Hepatocyte (in vitro differentiated cells): ENCODE measurements at regions not wholly inside any gene's neighbourhood (a gene's known extent, or its start where the extent isn't known, plus 50 kb on each side); places are given as distances from the start of the nearest gene placed in this dataset.

Source experiments
- DNase-seq: peaks from one replicate; pipeline ENCODE4 v3.0.0-alpha.2; 2016; ENCODE audit warnings: low spot score
- H2AFZ ChIP-seq: fragments of 200-600 bp; sonication (generic); 2 replicates; pipeline ENCODE4 v1.6.0; 2016; ENCODE audit warnings: antibody characterized with exemption, mild to moderate bottlenecking
- H3K27ac ChIP-seq: fragments of 200-600 bp; sonication (generic); 2 replicates; pipeline ENCODE4 v1.5.1; 2016; ENCODE audit warnings: mild to moderate bottlenecking
- H3K27me3 ChIP-seq: fragments of 200-600 bp; sonication (generic); 2 replicates; pipeline ENCODE4 v1.6.1; 2016
- H3K36me3 ChIP-seq: fragments of 200-600 bp; sonication (generic); replicated peaks from 2 replicates; pipeline ENCODE4 v1.5.1; 2016; ENCODE audit warnings: low read depth; ENCODE audit not compliant: insufficient read depth
- H3K4me1 ChIP-seq: fragments of 200-600 bp; sonication (generic); 2 replicates; pipeline ENCODE4 v1.5.1; 2016; ENCODE audit warnings: mild to moderate bottlenecking, moderate library complexity; ENCODE audit not compliant: insufficient read depth
- H3K4me2 ChIP-seq: fragments of 200-600 bp; sonication (generic); 2 replicates; pipeline ENCODE4 v1.6.0; 2016
- H3K4me3 ChIP-seq: fragments of 200-600 bp; sonication (generic); 2 replicates; pipeline ENCODE4 v1.5.1; 2016; ENCODE audit warnings: mild to moderate bottlenecking
- H3K79me2 ChIP-seq: fragments of 200-600 bp; sonication (generic); 2 replicates; pipeline ENCODE4 v1.6.0; 2017; ENCODE audit warnings: mild to moderate bottlenecking
- H3K9me2 ChIP-seq: fragments of 200-600 bp; sonication (generic); replicated peaks from 2 replicates; pipeline ENCODE4 v1.6.0; 2017; ENCODE audit warnings: mild to moderate bottlenecking; ENCODE audit not compliant: insufficient read depth
- H3K9me3 ChIP-seq: fragments of 200-600 bp; sonication (generic); 2 replicates; pipeline ENCODE4 v1.5.1; 2016; ENCODE audit warnings: low read depth, mild to moderate bottlenecking
- H4K20me1 ChIP-seq: fragments of 200-600 bp; sonication (generic); 2 replicates; pipeline ENCODE4 v1.6.0; 2016; ENCODE audit warnings: mild to moderate bottlenecking; ENCODE audit not compliant: insufficient read depth, poor library complexity, severe bottlenecking
- EZH2 ChIP-seq: fragments of 200-600 bp; sonication (generic); IDR thresholded peaks from 2 replicates; pipeline ENCODE4 v1.6.1; 2016; ENCODE audit warnings: antibody characterized with exemption, mild to moderate bottlenecking, borderline replicate concordance
- EZH2phosphoT487 ChIP-seq: fragments of 200-600 bp; sonication (generic); IDR thresholded peaks from one replicate; pipeline ENCODE4 v1.6.1; 2018; ENCODE audit warnings: antibody characterized with exemption, mild to moderate bottlenecking, low read depth, moderate library complexity; ENCODE audit not compliant: unreplicated experiment, severe bottlenecking
- WGBS: methylation state at CpG from one replicate; pipeline ENCODE4 v1.1.6; 2016; ENCODE audit warnings: low lambda C conversion rate; ENCODE audit errors: missing lambda C conversion rate; 5-methylcytosine and 5-hydroxymethylcytosine counted together
- TF ChIP-seq, protein P1 (sequence below): fragments of 200-600 bp; sonication (generic); IDR thresholded peaks from 2 replicates; pipeline ENCODE4 v1.5.1; 2016; ENCODE audit warnings: antibody characterized with exemption, mild to moderate bottlenecking; ENCODE audit not compliant: poor library complexity

DNA sequence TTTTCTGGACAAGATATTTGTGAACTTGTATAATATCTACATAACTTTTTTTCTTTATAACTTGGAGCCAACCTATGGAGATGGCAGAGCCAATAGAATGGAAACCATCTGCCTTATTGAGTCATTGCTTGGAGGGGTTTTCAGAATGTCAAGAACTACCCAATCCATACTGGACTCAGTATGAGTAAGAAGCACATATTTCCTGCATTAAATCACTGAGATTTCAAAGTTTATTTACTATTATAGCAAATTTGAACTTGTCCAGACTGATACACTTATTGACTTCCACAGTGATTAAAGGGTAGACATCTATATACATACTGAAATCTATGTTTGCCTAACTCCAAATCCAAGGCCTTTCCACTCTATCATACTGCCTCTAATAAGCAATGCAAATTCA, 704.0 kb downstream of the KCNA4 start:
- Histone ChIP-seq H3K9me3 (no peaks in the 10 kb centered on the region), H2AFZ (no peak overlapping the region), H3K4me3 (no peak overlapping the region), H3K9me2 (no peaks in the 10 kb centered on the region), H3K27me3 (no peaks in the 10 kb centered on the region), H4K20me1 (no peaks in the 10 kb centered on the region), H3K4me2 (no peak overlapping the region), H3K36me3 (no peaks in the 10 kb centered on the region), H3K4me1 (no peaks in the 10 kb centered on the region), H3K79me2 (no peaks in the 10 kb centered on the region), H3K27ac (no peak overlapping the region)
- TF ChIP-seq, protein P1, sequence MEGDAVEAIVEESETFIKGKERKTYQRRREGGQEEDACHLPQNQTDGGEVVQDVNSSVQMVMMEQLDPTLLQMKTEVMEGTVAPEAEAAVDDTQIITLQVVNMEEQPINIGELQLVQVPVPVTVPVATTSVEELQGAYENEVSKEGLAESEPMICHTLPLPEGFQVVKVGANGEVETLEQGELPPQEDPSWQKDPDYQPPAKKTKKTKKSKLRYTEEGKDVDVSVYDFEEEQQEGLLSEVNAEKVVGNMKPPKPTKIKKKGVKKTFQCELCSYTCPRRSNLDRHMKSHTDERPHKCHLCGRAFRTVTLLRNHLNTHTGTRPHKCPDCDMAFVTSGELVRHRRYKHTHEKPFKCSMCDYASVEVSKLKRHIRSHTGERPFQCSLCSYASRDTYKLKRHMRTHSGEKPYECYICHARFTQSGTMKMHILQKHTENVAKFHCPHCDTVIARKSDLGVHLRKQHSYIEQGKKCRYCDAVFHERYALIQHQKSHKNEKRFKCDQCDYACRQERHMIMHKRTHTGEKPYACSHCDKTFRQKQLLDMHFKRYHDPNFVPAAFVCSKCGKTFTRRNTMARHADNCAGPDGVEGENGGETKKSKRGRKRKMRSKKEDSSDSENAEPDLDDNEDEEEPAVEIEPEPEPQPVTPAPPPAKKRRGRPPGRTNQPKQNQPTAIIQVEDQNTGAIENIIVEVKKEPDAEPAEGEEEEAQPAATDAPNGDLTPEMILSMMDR = no peak
- TF ChIP-seq EZH2phosphoT487 = no peak
- TF ChIP-seq EZH2 = no peak
- DNase-seq = no peak

DNA sequence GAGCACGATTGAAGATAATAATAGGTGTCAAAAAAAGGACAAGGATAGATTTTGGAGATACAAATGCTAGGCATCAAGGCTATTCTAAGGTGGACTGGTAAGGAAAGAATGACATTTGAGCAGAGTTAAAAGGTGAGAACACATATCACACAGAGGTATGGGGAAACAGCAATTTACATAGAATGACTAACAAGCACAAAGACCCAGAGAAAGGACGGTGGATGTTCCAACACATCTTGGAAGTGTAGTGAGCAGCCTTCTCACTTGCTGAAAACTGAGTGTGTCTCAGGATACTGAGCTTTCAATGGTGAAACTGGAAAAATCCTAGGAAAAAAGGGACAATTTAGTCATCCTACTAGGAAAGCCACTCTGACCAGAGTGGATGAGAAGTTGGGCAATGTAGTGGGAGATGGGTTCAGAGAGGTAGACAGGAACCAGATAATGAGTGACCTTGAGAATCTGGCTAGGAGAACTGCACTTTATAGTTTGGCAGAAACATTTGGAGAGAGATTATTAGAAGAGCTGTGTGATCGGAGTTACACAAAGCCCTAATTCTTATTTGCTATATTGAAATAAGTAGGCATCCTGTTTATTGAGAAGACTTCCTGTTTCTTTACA, 706.0 kb downstream of the KCNA4 start:
- TF ChIP-seq EZH2 (no peak), EZH2phosphoT487 (no peak)
- TF ChIP-seq, protein P1 = no peak
- DNase-seq = no peak
- Histone ChIP-seq H3K36me3 (no peaks in the 10 kb centered on the region), H4K20me1 (no peaks in the 10 kb centered on the region), H3K27ac (no peak overlapping the region), H3K4me2 (no peak overlapping the region), H3K79me2 (no peaks in the 10 kb centered on the region), H3K27me3 (no peaks in the 10 kb centered on the region), H3K9me3 (no peaks in the 10 kb centered on the region), H2AFZ (no peak overlapping the region), H3K9me2 (no peaks in the 10 kb centered on the region), H3K4me3 (no peak overlapping the region), H3K4me1 (no peaks in the 10 kb centered on the region)
- WGBS = 64% methylated on average over 3 of the region's 3 CpGs

DNA sequence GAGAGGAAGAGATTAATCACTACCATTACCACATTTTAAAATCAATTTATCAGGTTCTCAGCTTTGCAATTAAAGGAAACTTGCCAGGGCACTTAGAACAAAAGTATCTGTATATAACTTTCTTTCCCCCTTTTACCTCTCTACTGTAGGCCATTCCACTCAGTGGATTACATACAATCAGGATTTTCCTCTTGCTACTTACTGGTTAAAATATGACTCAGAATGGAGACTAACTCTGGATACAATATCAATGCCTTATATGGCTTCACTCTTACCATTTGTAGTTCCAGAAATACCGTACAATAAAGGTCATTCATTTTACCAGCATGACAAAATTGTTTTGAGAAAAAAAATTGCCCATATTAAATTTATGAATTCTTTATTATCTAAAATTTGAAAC, 706.8 kb downstream of the KCNA4 start:
- no peak for DNase-seq
- Histone ChIP-seq H3K36me3 (no peaks in the 10 kb centered on the region), H3K9me2 (no peaks in the 10 kb centered on the region), H4K20me1 (no peaks in the 10 kb centered on the region), H3K27me3 (no peaks in the 10 kb centered on the region), H2AFZ (no peak overlapping the region), H3K27ac (no peak overlapping the region), H3K4me1 (no peaks in the 10 kb centered on the region), H3K9me3 (no peaks in the 10 kb centered on the region), H3K79me2 (no peaks in the 10 kb centered on the region), H3K4me2 (no peak overlapping the region), H3K4me3 (no peak overlapping the region)
- TF ChIP-seq, protein P1 = no peak
- TF ChIP-seq EZH2phosphoT487 = no peak
- 77% methylated on average over 1 of the region's 1 CpG for WGBS

DNA sequence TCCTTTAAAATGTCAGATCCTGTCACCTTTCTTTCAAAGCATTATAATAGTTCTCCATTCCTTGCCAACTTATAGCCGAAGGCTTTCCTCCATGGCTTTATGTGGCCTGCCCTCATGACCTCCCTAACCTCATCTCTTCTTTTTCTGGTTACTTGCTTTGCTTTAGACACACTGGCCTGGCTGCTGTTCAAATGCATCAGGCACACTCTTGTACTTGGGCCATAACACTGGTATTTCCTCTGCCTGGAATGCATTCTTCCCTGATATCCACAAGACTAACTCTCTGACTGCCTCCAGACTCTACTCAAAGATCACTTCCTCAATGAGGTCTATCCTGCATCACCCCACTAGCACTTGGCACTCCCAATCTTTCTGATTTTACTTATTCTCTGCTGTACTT, 710.3 kb downstream of the KCNA4 start:
- Histone ChIP-seq H3K4me2 (no peak overlapping the region), H3K79me2 (no peaks in the 10 kb centered on the region), H3K27me3 (no peaks in the 10 kb centered on the region), H3K27ac (no peak overlapping the region), H3K36me3 (no peaks in the 10 kb centered on the region), H4K20me1 (no peaks in the 10 kb centered on the region), H3K9me2 (no peaks in the 10 kb centered on the region), H3K4me3 (no peak overlapping the region), H3K4me1 (no peaks in the 10 kb centered on the region), H3K9me3 (no peaks in the 10 kb centered on the region), H2AFZ (no peak overlapping the region)
- DNase-seq = no peak
- 100% methylated on average over 1 of the region's 1 CpG for whole genome bisulfite sequencing
- TF ChIP-seq EZH2 (no peak), EZH2phosphoT487 (no peak)
- TF ChIP-seq, protein P1 = no peak
